ENCODE measurements at regions not wholly inside any gene's neighbourhood (a gene's known extent, or its start where the extent isn't known, plus 50 kb on each side); places are given as distances from the start of the nearest gene placed in this dataset.

DNA sequence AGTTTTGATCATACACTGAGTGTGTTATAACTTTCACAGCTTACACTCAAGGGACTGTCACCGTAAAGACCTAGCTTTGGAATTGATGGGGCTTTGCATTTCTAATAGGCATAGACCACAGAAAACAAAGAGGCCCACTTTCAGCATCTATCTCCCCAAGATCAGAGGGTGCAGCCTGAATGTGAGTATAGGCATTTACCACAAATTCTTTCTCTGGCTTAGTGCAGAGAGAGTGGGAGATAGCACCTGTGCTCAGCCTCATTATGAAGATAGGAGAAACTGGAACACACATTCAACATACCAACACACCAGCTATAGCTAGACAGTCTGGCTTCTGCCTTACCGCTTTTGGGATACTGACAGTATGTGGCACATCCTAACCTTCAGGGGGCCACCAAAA lies 783.4 kb upstream of the GRAMD2B start:
- CTCF ChIA-PET (ENCODE audit: low intra/inter-chr PET ratio, low total read pairs): no interaction called here
- 65% methylated on average over 2 of the region's 2 CpGs for WGBS (ENCODE audit: low lambda C conversion rate)
- ATAC-seq (no peak), FAIRE-seq (no peak), DNase-seq (ENCODE audit: low spot score) (no peak)
- Histone ChIP-seq H3K27me3 (ENCODE audit: control insufficient read depth in 1 of 2, insufficient read depth in 2 of 2, low read length in 2 of 2) (no peaks in the 10 kb centered on the region), H3K79me2 (ENCODE audit: insufficient read depth, low read length) (no peaks in the 10 kb centered on the region), H4K20me1 (ENCODE audit: insufficient read depth, low read length) (no peaks in the 10 kb centered on the region), H3K27ac (ENCODE audit: extremely low read length, insufficient read depth, low read length) (no peak overlapping the region), H3K4me3 (replicated peaks in 1 of 3; ENCODE audit: insufficient read depth in 1 of 3, low read depth in 2 of 3, low read length in 3 of 3) (no peak overlapping the region), H3K9me3 (ENCODE audit: low read length) (peaks cover 73% of the 10 kb centered on the region), H3K9ac (ENCODE audit: insufficient read depth, low read depth, low read length) (no peak overlapping the region), H2AFZ (ENCODE audit: low read length) (no peak overlapping the region), H3K4me1 (ENCODE audit: insufficient read depth, low read length) (no peaks in the 10 kb centered on the region), H3K4me2 (ENCODE audit: low read depth, low read length) (no peak overlapping the region), H3K36me3 (replicated peaks in 1 of 2; ENCODE audit: control insufficient read depth in 1 of 2, insufficient read depth in 2 of 2, low read length in 2 of 2) (no peaks in the 10 kb centered on the region)
- in situ Hi-C loops (cut with HindIII; ENCODE audit: extremely low pct_ligation_motif_present, low pct_unique_long_range_greater_than_20kb): no loop called here
- intact Hi-C loops (cut with micrococcal nuclease; ENCODE audit: unreplicated experiment): no loop called here
- BruUV-seq (replicated peaks): no TSS peak
- POLR2A ChIA-PET: no interaction called here
- no peak for TF ChIP-seq ZNF326 (CRISPR knock-in tag; IDR thresholded peaks at IDR 0.05; ENCODE audit: borderline replicate concordance)
- TF ChIP-seq SAP130 (CRISPR knock-in tag; IDR thresholded peaks at IDR 0.05; ENCODE audit: low read depth): no peak
- TF ChIP-seq, protein P1, sequence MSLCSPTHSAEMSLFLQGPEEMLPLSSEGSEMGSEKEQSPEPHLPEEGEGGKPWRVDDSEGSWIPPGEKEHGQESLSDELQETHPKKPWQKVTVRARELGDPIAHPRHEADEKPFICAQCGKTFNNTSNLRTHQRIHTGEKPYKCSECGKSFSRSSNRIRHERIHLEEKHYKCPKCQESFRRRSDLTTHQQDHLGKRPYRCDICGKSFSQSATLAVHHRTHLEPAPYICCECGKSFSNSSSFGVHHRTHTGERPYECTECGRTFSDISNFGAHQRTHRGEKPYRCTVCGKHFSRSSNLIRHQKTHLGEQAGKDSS (CRISPR knock-in tag; IDR thresholded peaks at IDR 0.05; ENCODE audit: borderline replicate concordance, low read depth): no peak
- no peak for TF ChIP-seq ZSCAN29 (CRISPR knock-in tag; conservative IDR thresholded peaks at IDR 0.05)
- no peak for TF ChIP-seq SIX4 (CRISPR knock-in tag; IDR thresholded peaks at IDR 0.05)
- no peak for TF ChIP-seq RELA (CRISPR knock-in tag; IDR thresholded peaks at IDR 0.05)
- no peak for TF ChIP-seq ZNF850 (CRISPR knock-in tag; conservative IDR thresholded peaks at IDR 0.05)
- TF ChIP-seq ONECUT2 (CRISPR knock-in tag; IDR thresholded peaks at IDR 0.05): no peak
- TF ChIP-seq, protein P2, sequence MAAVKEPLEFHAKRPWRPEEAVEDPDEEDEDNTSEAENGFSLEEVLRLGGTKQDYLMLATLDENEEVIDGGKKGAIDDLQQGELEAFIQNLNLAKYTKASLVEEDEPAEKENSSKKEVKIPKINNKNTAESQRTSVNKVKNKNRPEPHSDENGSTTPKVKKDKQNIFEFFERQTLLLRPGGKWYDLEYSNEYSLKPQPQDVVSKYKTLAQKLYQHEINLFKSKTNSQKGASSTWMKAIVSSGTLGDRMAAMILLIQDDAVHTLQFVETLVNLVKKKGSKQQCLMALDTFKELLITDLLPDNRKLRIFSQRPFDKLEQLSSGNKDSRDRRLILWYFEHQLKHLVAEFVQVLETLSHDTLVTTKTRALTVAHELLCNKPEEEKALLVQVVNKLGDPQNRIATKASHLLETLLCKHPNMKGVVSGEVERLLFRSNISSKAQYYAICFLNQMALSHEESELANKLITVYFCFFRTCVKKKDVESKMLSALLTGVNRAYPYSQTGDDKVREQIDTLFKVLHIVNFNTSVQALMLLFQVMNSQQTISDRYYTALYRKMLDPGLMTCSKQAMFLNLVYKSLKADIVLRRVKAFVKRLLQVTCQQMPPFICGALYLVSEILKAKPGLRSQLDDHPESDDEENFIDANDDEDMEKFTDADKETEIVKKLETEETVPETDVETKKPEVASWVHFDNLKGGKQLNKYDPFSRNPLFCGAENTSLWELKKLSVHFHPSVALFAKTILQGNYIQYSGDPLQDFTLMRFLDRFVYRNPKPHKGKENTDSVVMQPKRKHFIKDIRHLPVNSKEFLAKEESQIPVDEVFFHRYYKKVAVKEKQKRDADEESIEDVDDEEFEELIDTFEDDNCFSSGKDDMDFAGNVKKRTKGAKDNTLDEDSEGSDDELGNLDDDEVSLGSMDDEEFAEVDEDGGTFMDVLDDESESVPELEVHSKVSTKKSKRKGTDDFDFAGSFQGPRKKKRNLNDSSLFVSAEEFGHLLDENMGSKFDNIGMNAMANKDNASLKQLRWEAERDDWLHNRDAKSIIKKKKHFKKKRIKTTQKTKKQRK (IDR thresholded peaks at IDR 0.05; ENCODE audit: low read length): no peak
- TF ChIP-seq ERF (CRISPR knock-in tag; IDR thresholded peaks at IDR 0.05): no peak

All from HepG2 (cell line).